ENCODE measurements at regions not wholly inside any gene's neighbourhood (a gene's known extent, or its start where the extent isn't known, plus 50 kb on each side); places are given as distances from the start of the nearest gene placed in this dataset.

- TF ChIP-seq CTCF (IDR thresholded peaks at IDR 0.05; ENCODE audit: extremely low read depth, insufficient read depth, missing control alignments): no peak
Observed at GRCh38 chr5:114940709-114941108, 229.0 kb downstream of the TRIM36 start.

GRCh38 chr5:114935490-114935889 is 234.2 kb downstream of the TRIM36 start:
- no peak for TF ChIP-seq CTCF (IDR thresholded peaks at IDR 0.05; ENCODE audit: extremely low read depth, insufficient read depth, missing control alignments)
- in situ Hi-C loops (cut with MboI; ENCODE audit: low pct_unique_long_range_greater_than_20kb, low sequenced_read_pairs, unreplicated experiment): no loop called here
- DNase-seq (ENCODE audit: low spot score): no peak

More at GRCh38 chr5:114940709-114941108, 229.0 kb downstream of the TRIM36 start:
- DNase-seq (ENCODE audit: low spot score): no peak
- in situ Hi-C loops (cut with MboI; ENCODE audit: low pct_unique_long_range_greater_than_20kb, low sequenced_read_pairs, unreplicated experiment): no loop called here

GRCh38 chr5:114928644-114929462 is 240.9 kb downstream of the TRIM36 start:
- DNase-seq (ENCODE audit: low spot score): no peak
- no peak for TF ChIP-seq CTCF (IDR thresholded peaks at IDR 0.05; ENCODE audit: extremely low read depth, insufficient read depth, missing control alignments)
- in situ Hi-C loops (cut with MboI; ENCODE audit: low pct_unique_long_range_greater_than_20kb, low sequenced_read_pairs, unreplicated experiment): no loop called here

GRCh38 chr5:114924769-114925168 is 244.9 kb downstream of the TRIM36 start:
- TF ChIP-seq CTCF (IDR thresholded peaks at IDR 0.05; ENCODE audit: extremely low read depth, insufficient read depth, missing control alignments): no peak
- no peak for DNase-seq (ENCODE audit: low spot score)
- in situ Hi-C loops (cut with MboI; ENCODE audit: low pct_unique_long_range_greater_than_20kb, low sequenced_read_pairs, unreplicated experiment): no loop called here

GRCh38 chr5:114912189-114912920 is 257.4 kb downstream of the TRIM36 start:
- no peak for TF ChIP-seq CTCF (IDR thresholded peaks at IDR 0.05; ENCODE audit: extremely low read depth, insufficient read depth, missing control alignments)
- in situ Hi-C loops (cut with MboI; ENCODE audit: low pct_unique_long_range_greater_than_20kb, low sequenced_read_pairs, unreplicated experiment): no loop called here
- DNase-seq (ENCODE audit: low spot score): no peak

- TF ChIP-seq CTCF (IDR thresholded peaks at IDR 0.05; ENCODE audit: extremely low read depth, insufficient read depth, missing control alignments): no peak
- in situ Hi-C loops (cut with MboI; ENCODE audit: low pct_unique_long_range_greater_than_20kb, low sequenced_read_pairs, unreplicated experiment): no loop called here
- no peak for DNase-seq (ENCODE audit: low spot score)
Observed at GRCh38 chr5:114910727-114911126, 259.0 kb downstream of the TRIM36 start.
